Astrocyte (in vitro differentiated cells and primary cell): ENCODE measurements at regions not wholly inside any gene's neighbourhood (a gene's known extent, or its start where the extent isn't known, plus 50 kb on each side); places are given as distances from the start of the nearest gene placed in this dataset.

ENCODE experiments used
- EZH2 ChIP-seq: IDR thresholded peaks from 2 replicates; pipeline ENCODE4 v1.6.1; 2012; ENCODE audit warnings: mild to moderate bottlenecking, low read length, inconsistent platforms; ENCODE audit not compliant: insufficient read depth
- TF ChIP-seq, protein P1 (sequence below): IDR thresholded peaks from 2 replicates; pipeline ENCODE4 v1.5.1; 2011; ENCODE audit warnings: low read depth, mild to moderate bottlenecking, inconsistent platforms, low read length, moderate library complexity; ENCODE audit not compliant: insufficient read depth

DNA sequence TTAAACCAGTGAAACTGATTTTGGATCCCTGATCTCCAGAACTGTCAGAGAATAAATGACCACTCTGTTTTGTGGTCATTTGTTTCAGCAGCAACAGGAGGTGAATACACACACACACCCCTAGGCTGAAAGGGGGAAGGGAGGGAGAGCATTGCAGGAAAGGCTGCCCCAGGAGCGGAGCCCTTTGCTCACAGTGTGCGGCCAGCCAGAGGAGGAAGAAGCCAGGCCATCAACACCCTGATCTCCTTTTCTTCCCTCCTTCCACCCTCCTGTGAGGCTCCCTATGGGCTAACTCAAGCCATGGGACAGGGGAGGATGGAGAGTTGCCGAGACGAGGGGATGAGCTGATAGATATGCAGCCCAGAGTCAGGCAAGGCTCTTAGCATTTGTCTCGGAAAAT, 211.9 kb downstream of the TBX5 start:
- TF ChIP-seq, protein P1, sequence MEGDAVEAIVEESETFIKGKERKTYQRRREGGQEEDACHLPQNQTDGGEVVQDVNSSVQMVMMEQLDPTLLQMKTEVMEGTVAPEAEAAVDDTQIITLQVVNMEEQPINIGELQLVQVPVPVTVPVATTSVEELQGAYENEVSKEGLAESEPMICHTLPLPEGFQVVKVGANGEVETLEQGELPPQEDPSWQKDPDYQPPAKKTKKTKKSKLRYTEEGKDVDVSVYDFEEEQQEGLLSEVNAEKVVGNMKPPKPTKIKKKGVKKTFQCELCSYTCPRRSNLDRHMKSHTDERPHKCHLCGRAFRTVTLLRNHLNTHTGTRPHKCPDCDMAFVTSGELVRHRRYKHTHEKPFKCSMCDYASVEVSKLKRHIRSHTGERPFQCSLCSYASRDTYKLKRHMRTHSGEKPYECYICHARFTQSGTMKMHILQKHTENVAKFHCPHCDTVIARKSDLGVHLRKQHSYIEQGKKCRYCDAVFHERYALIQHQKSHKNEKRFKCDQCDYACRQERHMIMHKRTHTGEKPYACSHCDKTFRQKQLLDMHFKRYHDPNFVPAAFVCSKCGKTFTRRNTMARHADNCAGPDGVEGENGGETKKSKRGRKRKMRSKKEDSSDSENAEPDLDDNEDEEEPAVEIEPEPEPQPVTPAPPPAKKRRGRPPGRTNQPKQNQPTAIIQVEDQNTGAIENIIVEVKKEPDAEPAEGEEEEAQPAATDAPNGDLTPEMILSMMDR = no peak
- no peak for TF ChIP-seq EZH2
